Stimulated activated naive CD8-positive, alpha-beta T cell treated with anti-CD3 and anti-CD28 coated beads, Interleukin-15, Interleukin-2, amounts not matched to agents 100 U/mL and 50 U/mL, for 24 hours (primary cell): ENCODE measurements at regions not wholly inside any gene's neighbourhood (a gene's known extent, or its start where the extent isn't known, plus 50 kb on each side); places are given as distances from the start of the nearest gene placed in this dataset.

ENCODE experiments used
- ATAC-seq: fragments of 150-1000 bp; cut with Tn5 transposase; one replicate; pipeline ENCODE4 v1.10.0; 2021
- DNase-seq: peaks from one replicate; pipeline ENCODE4 v3.0.0; 2021

DNA sequence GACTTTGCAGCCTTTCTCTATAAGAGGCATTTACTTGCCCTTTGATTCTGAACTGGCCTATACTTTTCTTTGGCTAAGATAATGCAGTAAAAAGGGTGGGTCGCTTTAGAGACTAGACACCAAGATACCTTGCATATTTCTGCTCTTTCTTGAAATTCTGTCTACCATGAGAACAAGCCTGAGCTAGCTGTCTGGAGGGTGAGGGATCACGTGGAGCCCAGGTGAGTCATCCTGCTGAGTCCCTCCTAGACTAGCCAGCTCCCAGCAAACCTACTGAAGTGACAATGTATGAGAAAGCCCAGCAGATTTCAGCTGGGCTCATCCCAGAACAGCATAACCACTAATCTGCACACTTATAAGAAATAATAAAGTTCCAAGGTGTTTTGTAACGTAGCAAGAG lies 408.0 kb upstream of the KAZN start:
- DNase-seq (no peak), ATAC-seq (no peak)

DNA sequence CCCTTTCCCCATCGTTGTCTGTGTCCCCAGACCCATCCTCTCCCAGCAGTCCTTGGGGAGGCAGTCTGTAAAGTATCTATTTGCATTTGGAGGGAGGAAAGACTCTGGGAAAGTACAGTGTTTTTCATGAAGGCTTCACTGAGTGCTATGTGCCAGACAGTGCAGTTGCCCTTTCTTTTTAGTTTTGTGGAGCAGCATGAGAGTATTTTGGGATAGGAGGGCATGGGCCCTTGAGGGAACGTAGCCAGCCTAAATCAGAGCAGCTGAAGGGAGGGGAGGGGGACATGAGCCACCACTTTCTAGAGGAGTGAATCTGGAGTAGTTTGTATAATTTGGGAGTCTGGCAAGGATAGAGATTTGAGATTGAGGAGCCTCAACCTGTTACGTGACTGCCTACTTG lies 404.0 kb upstream of the KAZN start:
- no peak for DNase-seq
- no peak for ATAC-seq

DNA sequence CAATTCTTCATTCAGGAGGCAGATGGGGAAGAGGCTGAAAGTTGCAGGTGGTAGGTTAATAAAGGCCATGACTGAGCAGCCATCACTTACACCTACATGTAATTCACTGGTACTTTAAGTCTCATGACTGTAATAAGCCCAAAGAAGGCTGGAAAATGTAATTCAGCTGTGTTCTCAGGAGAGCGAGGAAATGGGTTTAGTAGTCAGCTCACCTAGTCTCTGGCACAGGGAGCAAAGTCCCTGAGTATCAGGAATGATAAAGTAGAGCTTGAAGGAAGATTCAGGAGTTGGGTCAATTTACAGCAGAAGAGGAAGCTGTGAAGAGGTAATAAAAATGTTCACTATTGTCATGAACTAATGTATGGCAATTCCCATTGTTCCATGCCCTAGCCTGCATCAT lies 393.4 kb upstream of the KAZN start:
- no peak for DNase-seq
- ATAC-seq: no peak

DNA sequence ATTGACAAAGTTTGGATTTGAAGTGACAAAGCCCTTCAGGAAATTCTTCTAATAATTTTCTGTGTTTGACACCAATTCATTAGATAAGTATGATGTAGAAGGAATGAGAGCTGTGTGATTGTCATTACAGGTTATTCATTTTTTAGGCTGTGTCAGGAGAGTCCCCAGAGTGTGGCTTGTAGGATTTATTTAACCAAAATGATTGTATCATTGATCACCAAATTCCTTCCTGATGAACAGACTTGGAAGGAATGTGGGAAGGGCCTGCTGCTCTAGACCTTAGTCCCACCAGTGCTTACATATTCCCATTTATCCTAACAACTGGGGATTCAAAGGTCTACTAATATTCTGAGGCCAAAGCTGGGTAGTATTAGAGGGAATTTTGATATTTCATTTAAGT lies 383.3 kb upstream of the KAZN start:
- no peak for DNase-seq
- ATAC-seq: no peak

DNA sequence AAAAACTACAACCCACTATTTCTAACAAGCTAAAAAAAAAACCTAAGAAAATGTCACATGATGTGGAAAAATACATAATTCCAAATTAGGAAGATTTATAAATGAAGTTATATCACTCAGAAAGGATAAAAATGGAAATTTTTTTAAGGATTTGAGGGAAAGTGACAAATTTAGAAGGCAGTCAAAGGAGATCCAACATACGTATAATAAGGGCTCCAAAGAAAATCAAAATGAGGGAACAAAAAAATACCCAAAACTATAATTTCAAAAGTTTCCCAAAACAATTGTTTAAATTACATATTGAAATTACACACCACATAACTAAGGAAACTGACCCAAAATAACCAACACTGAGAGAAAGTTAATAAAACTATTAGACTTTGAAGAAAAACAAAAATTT lies 381.1 kb upstream of the KAZN start:
- DNase-seq (no peak), ATAC-seq (no peak)

DNA sequence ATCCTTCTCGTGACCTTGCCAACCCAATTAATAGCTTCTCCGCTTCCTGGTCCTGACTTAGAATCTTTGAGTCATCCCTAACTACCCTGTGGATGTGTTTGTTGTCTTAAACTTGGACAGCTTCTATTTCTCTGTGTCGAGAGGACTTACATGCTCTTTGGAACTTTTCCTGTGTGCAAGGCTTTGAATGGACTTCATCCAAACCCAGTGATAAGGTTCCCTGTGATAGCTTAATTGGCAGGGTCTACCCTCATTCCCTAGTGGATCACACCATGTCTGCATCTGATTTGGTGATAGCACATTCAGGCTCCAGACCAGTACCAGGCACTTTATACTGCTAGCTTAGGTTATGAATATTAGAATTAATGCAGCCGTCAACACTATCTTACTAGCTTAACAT lies 378.2 kb upstream of the KAZN start:
- no peak for DNase-seq
- no peak for ATAC-seq

DNA sequence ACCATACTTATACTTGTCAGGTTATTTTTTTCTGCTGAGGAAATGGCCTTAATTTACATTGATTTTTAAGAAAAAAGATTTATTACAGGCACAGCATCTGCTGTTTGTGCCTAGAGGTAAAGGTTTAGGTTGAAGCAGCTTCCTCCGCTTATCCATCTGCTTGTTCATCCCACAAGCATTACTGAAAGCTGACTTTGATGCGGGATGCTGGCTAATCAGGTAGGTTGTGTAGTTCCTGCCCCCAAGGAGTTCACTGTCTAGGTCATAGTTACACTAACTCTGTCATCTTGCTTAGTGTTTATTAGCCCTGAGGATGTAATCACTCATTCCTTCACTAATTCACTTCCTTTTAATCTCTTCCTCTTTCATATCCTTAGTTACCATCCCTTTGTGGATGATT lies 377.7 kb upstream of the KAZN start:
- DNase-seq (no peak), ATAC-seq (no peak)

DNA sequence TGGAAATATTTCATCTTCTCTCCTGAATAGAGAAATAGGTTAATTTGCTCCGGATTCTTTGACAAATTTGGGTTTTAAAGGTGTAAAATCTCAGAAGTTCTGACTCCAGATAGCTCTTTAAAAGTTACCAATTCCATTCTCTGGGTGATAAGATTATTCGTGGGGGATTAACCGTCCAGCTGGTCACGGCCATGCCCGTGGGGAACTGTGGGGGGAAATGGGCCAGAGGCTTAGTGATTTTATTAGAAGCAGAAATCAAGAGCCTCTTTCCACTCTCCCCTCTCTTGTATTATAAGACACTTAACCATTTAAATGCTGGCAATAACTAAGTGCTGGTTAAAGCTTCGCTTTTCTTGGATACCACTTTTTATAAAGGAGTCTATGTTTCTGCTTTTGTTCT lies 376.4 kb upstream of the KAZN start:
- DNase-seq (no peak), ATAC-seq (no peak)

DNA sequence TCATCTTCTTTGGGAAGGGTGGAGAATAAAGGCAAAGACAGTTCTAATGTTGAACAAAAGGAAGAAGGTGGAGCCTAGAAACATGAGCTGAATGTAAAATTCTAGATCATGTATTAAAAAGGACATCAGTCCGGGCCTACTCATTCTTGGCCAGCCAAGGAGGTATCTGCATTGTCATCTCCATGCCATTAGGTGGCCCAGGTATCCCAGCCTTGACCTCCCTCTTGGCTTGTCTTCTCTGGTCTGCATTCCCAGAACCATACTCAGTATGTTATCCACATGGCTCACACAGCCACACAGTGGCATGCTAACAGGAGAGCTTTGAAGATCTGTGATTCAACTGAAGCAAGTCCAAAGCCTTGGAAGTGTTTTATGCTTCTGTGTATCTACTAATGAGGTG lies 369.8 kb upstream of the KAZN start:
- ATAC-seq (no peak), DNase-seq (no peak)

DNA sequence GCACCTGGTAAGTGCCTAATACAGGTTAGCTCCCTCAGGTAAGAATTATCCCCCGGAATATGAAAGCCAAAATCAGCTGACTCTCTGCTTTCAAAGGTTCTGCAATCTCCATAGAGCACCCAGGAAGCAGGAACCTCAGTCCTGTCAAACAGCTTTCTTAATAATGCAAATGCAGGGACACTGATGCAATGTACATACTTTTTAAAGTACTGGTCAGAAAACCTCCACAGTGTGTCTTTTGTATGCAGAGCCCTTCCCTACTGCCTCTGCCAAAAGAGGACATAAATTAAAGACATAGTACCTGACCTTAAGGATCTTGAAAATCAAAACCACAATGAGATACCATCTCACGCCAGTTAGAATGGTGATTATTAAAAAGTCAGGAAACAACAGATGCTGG lies 365.0 kb upstream of the KAZN start:
- DNase-seq: no peak
- ATAC-seq: no peak

DNA sequence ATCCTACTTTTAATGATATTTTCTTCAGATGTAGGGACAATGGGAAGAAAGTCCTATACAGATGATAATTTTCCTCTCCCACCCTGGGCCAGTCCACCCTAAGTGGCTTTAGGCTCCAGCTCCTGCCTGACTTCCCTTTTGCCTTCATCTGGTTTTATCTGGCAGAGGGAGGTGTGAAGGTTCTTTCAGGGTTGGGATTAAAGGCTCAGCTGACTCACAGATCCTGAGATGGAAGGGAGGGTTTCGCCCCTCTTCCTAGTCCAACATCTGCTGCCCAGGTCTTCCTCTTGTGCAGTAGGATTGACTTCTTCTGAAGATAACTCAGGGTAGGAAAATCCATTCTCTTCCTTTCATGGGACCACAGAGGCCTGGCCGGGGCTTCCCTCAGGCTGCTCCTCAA lies 362.4 kb upstream of the KAZN start:
- no peak for ATAC-seq
- no peak for DNase-seq

DNA sequence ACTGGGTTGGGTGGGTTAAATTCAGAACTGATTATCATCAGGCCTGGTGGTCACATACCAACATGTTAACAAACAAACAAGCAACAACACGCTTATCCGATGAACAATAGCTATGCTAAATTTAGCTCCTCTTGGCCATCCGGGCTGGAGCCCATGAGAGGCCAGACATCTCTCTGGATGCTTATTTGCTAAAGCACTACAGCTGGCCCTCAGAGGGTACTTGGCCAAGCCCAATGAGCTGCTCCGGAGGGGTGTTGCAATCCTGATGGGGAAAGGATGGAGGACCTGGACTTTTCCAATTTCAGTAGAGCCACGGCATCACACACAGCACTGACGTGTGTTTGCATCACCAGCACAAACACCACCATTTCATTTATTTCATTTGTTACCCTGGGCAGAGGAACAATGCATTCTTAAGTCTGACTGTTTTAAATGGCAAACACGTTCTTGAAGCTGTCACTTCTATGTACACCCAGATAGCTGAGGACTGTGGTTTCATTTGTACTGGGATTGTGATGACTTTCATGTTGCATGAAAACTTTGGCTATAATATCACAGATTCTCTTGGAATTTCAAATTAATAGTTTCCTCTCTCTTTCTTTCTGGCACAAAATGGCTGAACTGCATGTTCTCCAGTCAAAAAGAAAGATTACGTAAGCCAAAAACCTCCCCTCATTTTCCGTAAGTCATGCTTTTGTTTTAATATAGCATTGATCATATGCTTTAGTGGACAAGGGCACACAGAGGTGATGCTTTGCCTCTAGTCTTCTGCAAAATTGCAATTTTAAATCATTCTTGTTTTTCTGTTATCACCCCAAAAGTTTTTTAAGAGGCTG lies 359.8 kb upstream of the KAZN start:
- DNase-seq: no peak
- ATAC-seq: no peak

DNA sequence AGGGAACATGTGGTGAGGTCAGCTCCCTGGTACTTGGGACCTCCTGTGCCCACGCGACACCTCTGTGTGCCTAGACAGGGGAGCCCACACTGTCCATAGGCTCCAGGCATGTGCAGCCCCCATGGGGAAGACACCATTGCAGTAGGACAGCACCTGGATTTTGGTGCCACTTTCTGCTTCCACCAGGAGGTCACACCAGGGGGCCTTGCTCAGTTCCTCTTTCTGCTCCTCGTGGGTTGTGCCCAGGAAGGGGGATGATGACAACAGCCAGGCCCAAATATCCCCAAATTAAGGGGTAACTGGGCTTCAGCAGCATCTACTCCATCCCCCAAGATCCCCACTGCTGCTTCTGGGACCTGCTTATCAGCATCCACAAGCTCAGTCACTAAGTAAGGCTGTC lies 358.2 kb upstream of the KAZN start:
- ATAC-seq (no peak), DNase-seq (no peak)

DNA sequence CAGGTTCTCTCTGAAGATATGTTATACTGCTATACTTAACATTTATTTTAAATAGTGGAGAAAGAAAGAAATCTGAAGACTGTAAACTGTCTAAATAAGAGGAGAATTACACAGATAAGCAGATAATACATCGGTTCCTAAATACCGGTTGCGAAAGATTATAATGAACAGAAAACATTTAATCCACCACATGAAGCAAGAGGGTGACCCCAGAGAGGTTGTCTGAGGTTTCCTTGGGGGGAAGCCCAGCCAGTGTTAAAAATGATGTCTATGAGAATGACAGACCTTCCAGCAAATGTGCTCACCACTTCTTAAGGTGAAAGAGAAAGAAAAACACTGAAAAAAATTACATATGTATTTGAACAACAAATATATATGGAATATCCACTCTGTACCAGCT lies 356.4 kb upstream of the KAZN start:
- DNase-seq: no peak
- no peak for ATAC-seq

DNA sequence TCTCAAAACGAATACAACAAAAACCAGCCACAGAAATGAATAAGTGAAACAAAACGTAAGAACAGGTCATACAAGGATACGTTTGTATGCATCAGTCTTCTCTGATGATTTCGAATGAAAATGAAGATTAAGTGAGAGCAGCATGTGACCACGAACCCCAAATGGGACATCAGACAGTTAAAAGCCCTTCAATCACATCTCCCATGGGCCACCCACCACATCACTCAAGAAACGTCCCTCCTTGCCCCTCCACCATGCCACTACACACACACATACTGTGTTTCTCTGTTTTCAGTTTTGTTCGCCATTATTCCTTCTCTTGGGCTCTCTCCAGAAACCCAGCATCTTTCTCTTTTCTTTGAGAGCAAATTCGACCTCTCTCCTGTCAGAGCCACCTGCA lies 355.6 kb upstream of the KAZN start:
- ATAC-seq (no peak), DNase-seq (no peak)

DNA sequence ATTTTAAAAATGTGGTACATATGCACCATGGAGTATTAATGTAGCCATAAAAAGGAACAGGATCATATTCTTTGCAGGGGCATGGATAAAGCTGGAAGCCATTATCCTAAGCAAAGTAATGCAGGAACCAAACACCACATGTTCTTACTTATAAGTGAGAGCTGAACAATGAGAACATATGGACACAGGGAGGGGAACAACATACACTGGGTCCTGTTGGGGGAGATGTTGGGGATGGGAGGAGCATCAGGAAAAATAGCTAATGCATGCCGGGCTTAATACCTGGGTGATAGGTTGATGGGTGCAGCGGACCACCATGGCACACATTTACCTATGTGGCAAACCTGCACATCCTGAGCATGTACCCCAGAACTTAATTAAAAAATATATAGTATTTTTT lies 352.5 kb upstream of the KAZN start:
- no peak for ATAC-seq

DNA sequence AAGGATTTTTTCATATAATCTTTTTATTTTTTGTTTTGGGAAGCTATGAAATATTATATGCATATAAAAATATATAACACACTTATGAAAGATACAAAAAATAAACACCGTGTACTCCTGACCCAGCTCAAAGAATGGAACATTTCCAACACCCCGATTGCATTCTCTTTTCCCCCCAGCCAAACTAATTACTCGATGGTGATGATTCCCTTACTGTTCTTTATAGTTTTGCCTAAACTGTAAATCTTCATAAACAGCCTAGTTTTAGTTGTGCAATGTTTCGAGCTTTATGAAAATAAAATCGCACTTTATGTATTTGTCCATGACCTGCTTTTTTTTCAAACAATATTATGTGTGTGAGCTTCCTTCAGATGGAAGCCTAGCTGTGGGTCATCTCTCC lies 352.0 kb upstream of the KAZN start:
- ATAC-seq (no peak), DNase-seq (no peak)

More for the DNA sequence above, 352.5 kb upstream of the KAZN start:
- DNase-seq: no peak

DNA sequence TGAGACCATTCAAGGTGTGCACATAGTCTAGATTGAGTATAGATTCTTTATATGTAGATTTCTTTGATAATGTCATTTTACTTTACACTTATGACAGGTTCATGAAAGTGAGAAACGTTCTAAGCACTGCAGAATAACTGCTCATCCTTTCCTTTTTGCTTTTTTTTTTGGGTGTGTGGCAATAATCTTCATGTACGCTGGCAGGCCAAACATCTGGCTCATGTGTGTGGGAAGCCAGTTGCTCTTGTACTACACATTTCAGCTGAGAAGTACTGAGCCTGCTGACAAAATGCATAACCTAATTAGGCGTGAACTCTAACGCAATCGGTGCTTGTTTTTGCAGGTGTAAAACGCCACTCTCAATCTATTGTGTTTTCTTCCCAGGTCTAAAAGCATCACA lies 350.8 kb upstream of the KAZN start:
- DNase-seq: no peak

DNA sequence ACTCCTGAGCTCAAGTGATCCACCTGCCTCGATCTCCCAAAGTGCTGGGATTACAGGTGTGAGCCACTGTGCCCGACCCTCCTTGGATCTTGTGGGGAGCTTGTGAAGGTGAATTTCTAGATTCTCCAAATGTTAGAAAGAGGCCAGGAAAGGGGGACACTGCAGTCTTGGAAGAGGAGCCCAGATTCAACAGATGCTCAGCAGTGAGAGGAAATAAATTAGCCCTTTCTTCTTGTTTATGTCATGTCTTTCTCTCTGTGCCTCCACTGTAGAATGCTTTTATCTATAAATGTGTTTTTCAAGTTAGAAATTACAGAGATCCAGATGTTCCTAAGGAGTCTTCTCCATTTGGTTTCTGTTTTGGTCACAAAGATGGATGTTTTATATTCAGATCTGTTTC lies 346.6 kb upstream of the KAZN start:
- ATAC-seq (no peak), DNase-seq (no peak)

More for the DNA sequence above, 350.8 kb upstream of the KAZN start:
- ATAC-seq: no peak

DNA sequence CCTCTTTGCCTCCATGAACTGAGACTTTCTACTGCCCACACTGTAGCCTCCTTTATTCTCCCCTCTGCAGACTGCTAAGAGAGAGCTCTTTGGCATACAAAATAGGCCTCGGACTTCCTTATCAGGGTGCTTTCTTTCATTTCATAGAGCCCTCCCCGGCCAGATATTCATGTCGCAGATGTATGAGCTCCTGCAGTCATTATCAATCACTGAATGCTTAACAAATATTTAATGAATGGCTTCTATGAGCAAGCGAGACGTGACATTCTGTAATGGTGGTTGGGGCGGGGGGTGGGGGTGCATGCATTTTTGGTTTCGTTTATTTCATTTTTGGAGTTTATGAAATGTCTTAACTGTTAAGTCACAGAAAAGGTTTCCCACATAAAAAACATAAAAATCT lies 344.8 kb upstream of the KAZN start:
- DNase-seq (no peak), ATAC-seq (no peak)

DNA sequence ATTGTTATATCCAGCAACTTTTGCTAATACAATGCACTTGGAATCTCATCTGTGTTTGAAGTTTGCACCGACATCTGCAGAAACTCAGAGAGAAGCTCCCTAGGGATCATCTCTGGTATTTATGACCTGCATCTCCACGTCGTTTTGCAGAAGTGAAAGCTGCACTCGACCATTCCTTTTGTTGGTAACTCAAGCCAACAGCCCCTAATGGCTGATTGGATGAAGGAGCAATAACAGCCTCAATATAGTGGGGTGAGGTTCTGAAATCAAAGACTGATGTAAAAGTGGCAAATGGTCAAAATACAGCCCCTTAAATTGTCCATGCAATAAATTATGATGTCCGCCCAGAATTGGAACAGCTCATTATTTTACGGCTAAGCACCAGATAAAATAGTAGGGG lies 344.2 kb upstream of the KAZN start:
- ATAC-seq: no peak

DNA sequence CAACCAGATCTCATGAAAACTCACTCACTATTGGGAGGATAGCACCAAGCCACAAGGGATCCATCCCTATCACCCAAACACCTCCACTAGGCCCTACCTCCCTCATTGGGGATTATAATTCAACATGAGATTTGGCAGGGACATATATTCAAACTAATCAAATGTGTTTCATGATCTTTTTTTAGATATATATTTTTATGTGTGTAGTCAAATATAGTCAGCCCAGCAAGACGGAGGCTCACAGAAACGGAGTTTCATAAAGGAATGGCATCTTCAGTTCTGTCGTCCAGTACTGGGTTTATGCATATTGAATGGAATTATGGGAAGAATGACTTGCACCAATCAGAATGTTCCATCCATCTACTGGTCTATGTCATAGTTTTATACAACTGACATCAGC lies 343.3 kb upstream of the KAZN start:
- DNase-seq (no peak), ATAC-seq (no peak)

More for the DNA sequence above, 344.2 kb upstream of the KAZN start:
- no peak for DNase-seq

DNA sequence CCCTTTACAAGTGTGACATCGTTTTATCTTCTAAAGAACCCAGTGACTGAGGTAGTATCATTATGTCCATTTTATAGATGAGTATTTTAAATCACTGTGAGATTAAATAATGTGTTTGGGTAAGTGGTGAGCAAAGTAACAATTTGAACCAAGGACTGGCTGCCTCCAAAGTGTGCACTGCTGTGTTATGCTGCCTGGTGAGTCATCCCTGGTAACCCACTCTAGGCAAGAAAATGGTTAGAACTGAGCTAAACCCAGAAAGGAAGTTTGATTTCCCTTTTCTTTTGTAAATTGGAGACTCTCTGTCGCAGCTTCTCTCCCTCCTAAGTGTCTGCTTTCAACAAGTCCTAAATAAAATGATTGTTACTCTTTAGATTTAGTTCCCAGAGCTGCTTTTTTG lies 342.8 kb upstream of the KAZN start:
- DNase-seq: no peak
- no peak for ATAC-seq

DNA sequence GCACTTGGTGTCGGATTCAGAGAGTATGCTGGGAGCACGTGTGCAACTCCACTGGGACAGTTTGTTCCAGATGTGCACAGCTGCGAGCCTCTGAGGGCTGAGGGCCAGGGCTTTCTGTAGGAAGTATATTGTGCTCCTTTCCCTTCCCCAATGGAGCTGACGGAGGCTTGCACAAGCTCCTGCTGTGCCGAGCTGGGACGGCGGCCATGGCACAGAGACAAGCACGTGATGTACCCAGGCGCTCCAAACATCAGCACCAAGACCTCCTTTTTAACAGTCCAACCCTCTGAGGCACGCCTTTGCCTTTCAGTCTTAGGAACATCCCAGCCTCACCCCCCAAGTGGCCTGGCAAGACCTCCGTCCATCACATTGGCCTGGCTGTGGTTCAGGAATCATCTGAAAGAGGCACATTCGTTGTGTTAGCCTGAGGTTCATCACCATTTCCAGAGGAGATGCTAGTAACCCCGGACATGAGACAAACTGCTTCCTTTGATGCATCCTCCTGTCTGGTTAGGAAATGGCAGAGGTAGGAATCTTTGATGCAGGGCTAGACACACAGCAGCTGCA lies 339.2 kb upstream of the KAZN start:
- ATAC-seq (no peak), DNase-seq (no peak)
